ENCODE measurements at regions not wholly inside any gene's neighbourhood (a gene's known extent, or its start where the extent isn't known, plus 50 kb on each side); places are given as distances from the start of the nearest gene placed in this dataset.

DNA sequence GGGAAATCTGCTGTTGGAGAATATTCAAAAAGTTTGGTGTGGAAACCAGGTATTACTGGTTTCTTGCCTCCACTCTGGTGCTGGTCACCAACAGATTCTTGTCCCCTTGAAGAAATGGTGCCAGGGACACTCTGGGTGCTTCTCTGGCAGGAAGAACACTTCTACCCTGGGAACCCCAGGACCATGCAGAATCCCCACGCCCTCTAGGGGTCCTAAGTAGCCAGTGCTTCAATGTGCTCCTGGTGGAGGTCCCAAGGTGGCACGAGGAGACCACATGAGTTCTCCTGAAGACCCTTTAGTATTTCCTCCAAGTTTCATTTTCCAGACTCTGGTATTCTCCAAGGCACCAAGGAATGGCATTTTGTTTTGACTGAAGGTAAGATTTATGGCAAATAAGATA is 380.6 kb downstream of the TSN start:
- Histone ChIP-seq H3K4me3 (no peak overlapping the region), H3K27ac (no peak overlapping the region)

- Histone ChIP-seq H3K27ac (no peak overlapping the region), H3K4me3 (no peak overlapping the region)
Observed at GRCh38 chr2:122138561-122138960, 383.1 kb downstream of the TSN start.

- no peak overlapping the region for H3K4me3 ChIP-seq
- H3K27ac ChIP-seq, result no peak overlapping the region
Observed at GRCh38 chr2:122139739-122140420, 384.4 kb downstream of the TSN start.

GRCh38 chr2:122144884-122145283 is 389.4 kb downstream of the TSN start:
- H3K27ac ChIP-seq, result no peak overlapping the region
- H3K4me3 ChIP-seq, result no peak overlapping the region

- no peak overlapping the region for H3K4me3 ChIP-seq
- no peak overlapping the region for H3K27ac ChIP-seq
Observed at GRCh38 chr2:122145856-122146255, 390.4 kb downstream of the TSN start.

- no peak overlapping the region for H3K27ac ChIP-seq
- no peak overlapping the region for H3K4me3 ChIP-seq
Observed at GRCh38 chr2:122148128-122148767, 392.8 kb downstream of the TSN start.

DNA sequence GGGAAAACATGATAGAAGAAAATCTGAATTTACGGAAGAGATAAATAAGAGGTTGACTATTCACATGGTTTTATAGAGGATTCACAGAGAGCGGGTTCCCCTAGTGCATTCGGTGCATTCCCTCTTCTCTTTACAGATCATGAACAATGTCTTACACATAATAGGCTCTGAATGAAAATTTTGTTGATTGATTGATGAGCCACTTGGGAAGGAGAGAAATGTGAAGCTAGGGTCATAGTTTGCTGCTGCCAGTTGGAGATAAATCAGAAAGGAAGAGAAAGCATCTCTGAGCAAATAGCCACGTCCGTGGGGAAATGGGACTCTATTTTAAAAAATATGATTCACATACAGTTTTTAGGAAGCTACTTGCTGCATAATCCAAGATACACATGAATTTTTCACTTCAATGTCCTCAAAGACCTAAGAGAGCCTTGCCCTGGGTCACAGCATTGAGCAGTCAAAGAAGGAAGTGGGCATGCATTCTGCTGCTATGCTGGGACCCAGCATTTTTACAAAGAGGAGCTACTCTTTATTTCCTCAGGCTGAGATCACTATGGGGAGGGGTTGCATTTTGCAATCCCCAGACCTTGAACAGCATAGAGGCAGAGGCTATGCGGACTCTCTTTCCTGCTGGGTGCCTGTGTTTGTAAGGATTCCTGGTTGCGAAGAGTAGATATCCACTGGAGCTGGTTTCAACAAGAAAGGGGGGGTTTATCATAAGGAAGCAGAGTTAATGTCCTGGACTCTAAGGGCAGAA is 395.3 kb downstream of the TSN start:
- no peak overlapping the region for H3K4me3 ChIP-seq
- no peak overlapping the region for H3K27ac ChIP-seq

GRCh38 chr2:122152571-122152970 is 397.1 kb downstream of the TSN start:
- Histone ChIP-seq H3K4me3 (no peak overlapping the region), H3K27ac (no peak overlapping the region)

GRCh38 chr2:122156176-122156890 is 400.9 kb downstream of the TSN start:
- Histone ChIP-seq H3K4me3 (no peak overlapping the region), H3K27ac (no peak overlapping the region)

- no peak overlapping the region for H3K27ac ChIP-seq
Observed at GRCh38 chr2:122157158-122157557, 401.7 kb downstream of the TSN start.

DNA sequence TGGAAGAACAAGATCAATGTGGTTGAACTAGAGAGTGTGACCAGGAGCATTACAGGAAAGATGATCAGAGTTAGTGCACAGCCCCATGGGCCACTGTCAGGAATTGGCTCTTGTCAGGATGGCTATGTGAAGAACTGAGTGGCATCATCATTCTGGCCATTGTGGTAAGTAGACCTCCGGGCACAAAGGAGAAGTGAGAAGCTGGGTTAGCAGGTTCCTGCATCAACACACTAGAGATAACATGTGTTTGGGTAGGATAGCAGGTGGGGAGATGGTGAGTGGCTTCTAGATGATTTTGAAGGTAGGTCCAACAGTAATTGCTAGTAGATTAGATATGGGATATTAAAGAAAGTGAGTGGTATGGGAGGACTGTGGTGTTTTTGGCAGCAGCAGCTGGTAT is 408.2 kb downstream of the TSN start:
- no peak overlapping the region for H3K27ac ChIP-seq
- no peak overlapping the region for H3K4me3 ChIP-seq

More at GRCh38 chr2:122157158-122157557, 401.7 kb downstream of the TSN start:
- H3K4me3 ChIP-seq, result no peak overlapping the region

DNA sequence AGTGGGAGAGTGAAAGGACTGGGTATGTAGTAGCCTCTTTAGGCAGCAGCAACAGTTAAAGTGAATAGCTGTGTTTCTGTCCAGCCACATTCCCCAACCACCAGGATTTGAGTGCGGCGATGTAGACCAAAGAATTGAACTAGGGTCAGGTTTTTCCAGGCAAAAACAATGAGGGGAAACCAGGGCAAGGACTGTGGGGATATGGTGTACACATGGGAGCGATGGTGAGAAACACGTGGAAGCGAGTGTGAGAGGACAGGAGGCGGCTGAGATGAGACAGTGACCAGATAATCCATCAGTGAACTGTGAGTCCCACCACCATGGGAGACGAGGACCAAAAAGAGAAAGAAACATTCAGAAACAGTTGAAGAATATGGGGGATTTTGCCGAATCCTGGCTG is 409.5 kb downstream of the TSN start:
- H3K4me3 ChIP-seq, result no peak overlapping the region
- no peak overlapping the region for H3K27ac ChIP-seq

GRCh38 chr2:122166820-122167219 is 411.4 kb downstream of the TSN start:
- no peak overlapping the region for H3K27ac ChIP-seq

GRCh38 chr2:122167515-122167914 is 412.1 kb downstream of the TSN start:
- Histone ChIP-seq H3K4me3 (no peak overlapping the region), H3K27ac (no peak overlapping the region)

More at GRCh38 chr2:122166820-122167219, 411.4 kb downstream of the TSN start:
- no peak overlapping the region for H3K4me3 ChIP-seq

DNA sequence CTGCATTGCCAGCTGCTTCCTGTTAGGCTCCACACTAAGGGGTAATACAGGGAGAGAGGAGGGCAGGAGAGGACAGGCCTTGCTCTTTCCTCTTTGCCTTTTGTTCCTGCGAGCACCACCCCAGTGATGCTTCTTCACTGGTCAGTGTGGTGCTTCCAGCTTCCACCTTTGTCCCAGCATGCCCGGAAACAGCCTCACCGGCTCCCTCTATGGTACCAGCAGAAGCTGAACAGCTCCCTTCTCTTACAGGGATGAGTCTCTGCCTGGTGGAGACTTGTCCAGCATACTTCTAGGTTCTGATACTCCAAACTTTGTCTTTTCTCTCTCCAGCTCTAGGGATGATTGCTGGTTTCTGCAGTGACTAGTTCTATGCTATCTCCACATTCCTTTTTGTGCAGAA is 413.3 kb downstream of the TSN start:
- Histone ChIP-seq H3K4me3 (no peak overlapping the region), H3K27ac (no peak overlapping the region)

- H3K4me3 ChIP-seq, result no peak overlapping the region
- H3K27ac ChIP-seq, result no peak overlapping the region
Observed at GRCh38 chr2:122172812-122173211, 417.4 kb downstream of the TSN start.

DNA sequence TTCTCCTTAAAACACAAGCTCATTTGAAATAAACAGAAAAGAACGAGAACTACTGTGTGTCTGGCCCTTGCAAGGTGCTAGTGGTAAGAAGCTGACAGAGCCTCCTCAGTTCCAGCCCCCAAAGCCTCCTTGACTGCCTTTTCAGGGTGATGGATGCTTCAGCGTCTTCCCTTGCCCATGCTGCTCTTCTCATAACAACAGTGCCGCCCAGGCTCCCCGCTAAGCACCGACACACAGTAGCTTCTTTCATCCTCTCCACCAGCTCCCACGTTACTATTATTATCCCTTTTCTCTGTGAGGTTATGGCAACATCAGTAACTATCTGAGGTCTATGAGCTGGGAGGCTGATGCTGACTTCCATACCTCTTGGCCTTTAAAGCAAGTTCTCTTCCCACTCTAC is 418.6 kb downstream of the TSN start:
- H3K27ac ChIP-seq, result no peak overlapping the region
- H3K4me3 ChIP-seq, result no peak overlapping the region

DNA sequence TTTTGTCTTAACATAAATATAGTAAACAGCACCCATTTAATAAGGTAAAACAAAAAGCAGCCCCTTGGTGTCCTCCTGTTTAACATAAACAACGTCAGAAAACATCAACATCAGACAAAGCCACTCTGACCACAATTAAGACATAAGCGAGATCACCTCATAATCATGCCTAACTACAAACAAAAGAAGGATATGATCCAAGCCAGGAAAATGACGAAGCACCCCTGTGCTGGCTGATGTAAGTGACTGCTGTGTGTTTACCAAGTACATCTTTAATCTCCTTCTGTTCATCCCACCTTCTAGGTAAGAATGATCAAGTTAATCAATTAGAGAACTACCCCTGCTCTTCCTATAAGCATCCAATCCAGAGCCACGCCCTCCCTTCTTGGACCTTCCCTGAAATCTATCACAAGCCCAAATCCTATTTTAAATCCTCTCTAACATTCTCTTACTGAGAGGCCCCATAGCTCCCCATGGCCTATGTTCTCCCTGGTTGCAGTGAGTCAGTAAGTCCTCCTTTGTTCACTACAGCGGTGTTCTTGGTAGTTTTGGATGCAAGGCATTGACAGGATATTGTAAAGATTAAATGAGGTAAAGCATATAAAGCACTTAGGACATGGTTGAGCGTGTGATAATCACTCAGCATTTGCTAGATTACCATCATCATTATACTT is 424.2 kb downstream of the TSN start:
- no peak overlapping the region for H3K4me3 ChIP-seq

GRCh38 chr2:122180972-122181371 is 425.5 kb downstream of the TSN start:
- no peak overlapping the region for H3K4me3 ChIP-seq
- H3K27ac ChIP-seq, result no peak overlapping the region

More for the DNA sequence above, 424.2 kb downstream of the TSN start:
- H3K27ac ChIP-seq, result no peak overlapping the region
